Colonic mucosa (tissue), 4 donors: ENCODE measurements at regions not wholly inside any gene's neighbourhood (a gene's known extent, or its start where the extent isn't known, plus 50 kb on each side); places are given as distances from the start of the nearest gene placed in this dataset.
"Not testable (repeated sequence)": the region's sequence is repeated elsewhere in the genome, so short reads cannot be mapped to it uniquely, and the experiment has no call there.

ENCODE experiments used
- DNase-seq: peaks from one replicate; pipeline ENCODE4 v3.0.0-alpha.2; 2020
- H3K27ac ChIP-seq: fragments of 200-600 bp; one replicate; pipeline ENCODE4 v1.8.0; 2021
- H3K27me3 ChIP-seq: fragments of 200-600 bp; one replicate; pipeline ENCODE4 v1.8.0; 2021
- H3K36me3 ChIP-seq: fragments of 200-600 bp; one replicate; pipeline ENCODE4 v1.8.0; 2021
- H3K4me1 ChIP-seq: fragments of 200-600 bp; one replicate; pipeline ENCODE4 v1.8.0; 2021; ENCODE audit warnings: mild to moderate bottlenecking
- H3K4me3 ChIP-seq: fragments of 200-600 bp; one replicate; pipeline ENCODE4 v1.8.0; 2021
- H3K9ac ChIP-seq, 2 donors: one replicate each; pipeline ENCODE4 v1.7.0; 2013; ENCODE audit warnings: control low read depth in 2 of 2, low read depth in 2 of 2, low read length in 2 of 2
- H3K9me3 ChIP-seq: fragments of 200-600 bp; one replicate; pipeline ENCODE4 v1.8.0; 2021
- CTCF ChIP-seq: fragments of 200-600 bp; IDR thresholded peaks from one replicate; pipeline ENCODE4 v1.8.0; 2022; ENCODE audit warnings: antibody characterized with exemption, mild to moderate bottlenecking
- intact Hi-C: fragments of 100-400 bp; cut with DNase I; formaldehyde crosslinking; loops from one replicate; pipeline ENCODE4 v1.14.1; 2022
- donor health status: healthy.
- donor health status: DM: no; HTN: no; CAD: no.
- donor health status: DM: no; HTN: no; CAD: no.

- H3K27ac ChIP-seq: no peak overlapping the region
- H3K4me1 ChIP-seq: no peaks in the 10 kb centered on the region
- no peaks in the 10 kb centered on the region for H3K36me3 ChIP-seq
- peak; percentile 14 for DNase-seq
- no peak overlapping the region for H3K9ac ChIP-seq
- no peak overlapping the region for H3K4me3 ChIP-seq
- TF ChIP-seq CTCF: no peak
- H3K27me3 ChIP-seq: no peaks in the 10 kb centered on the region
- intact Hi-C loops: no loop called here
- no peaks in the 10 kb centered on the region for H3K9me3 ChIP-seq
Measured at GRCh38 chr17:30720013-30720471, 104.5 kb downstream of the CRLF3 start.

GRCh38 chr17:30719131-30719973, 105.1 kb downstream of the CRLF3 start:
- H3K9ac ChIP-seq, H3K4me1 ChIP-seq, intact Hi-C loops, H3K27me3 ChIP-seq, H3K9me3 ChIP-seq, H3K36me3 ChIP-seq, H3K4me3 ChIP-seq, H3K27ac ChIP-seq: not testable (repeated sequence)
- peak; percentile 76 for DNase-seq
- TF ChIP-seq CTCF: peak; percentile 53

- DNase-seq, H3K9ac ChIP-seq, H3K27me3 ChIP-seq, H3K9me3 ChIP-seq, H3K36me3 ChIP-seq, H3K4me3 ChIP-seq, H3K4me1 ChIP-seq, intact Hi-C loops, H3K27ac ChIP-seq: not testable (repeated sequence)
Measured at GRCh38 chr17:30718691-30719090, 105.8 kb downstream of the CRLF3 start.

GRCh38 chr17:30718099-30718447, 106.4 kb downstream of the CRLF3 start:
- H3K9me3 ChIP-seq, H3K9ac ChIP-seq, H3K4me3 ChIP-seq, H3K36me3 ChIP-seq, intact Hi-C loops, H3K4me1 ChIP-seq, DNase-seq, H3K27ac ChIP-seq, H3K27me3 ChIP-seq: not testable (repeated sequence)

GRCh38 chr17:30717291-30718098, 107.0 kb downstream of the CRLF3 start:
- TF ChIP-seq CTCF: no peak
- intact Hi-C loops: no loop called here
- no peak for DNase-seq

GRCh38 chr17:30716461-30717290, 107.8 kb downstream of the CRLF3 start:
- Histone ChIP-seq H3K27ac (no peak overlapping the region), H3K36me3 (no peaks in the 10 kb centered on the region), H3K27me3 (no peaks in the 10 kb centered on the region), H3K4me1 (no peaks in the 10 kb centered on the region), H3K9me3 (no peaks in the 10 kb centered on the region), H3K9ac (no peak overlapping the region), H3K4me3 (no peak overlapping the region)
- DNase-seq: no peak
- intact Hi-C loops: no loop called here
- no peak for TF ChIP-seq CTCF

More at GRCh38 chr17:30717291-30718098, 107.0 kb downstream of the CRLF3 start:
- no peak overlapping the region for H3K9ac ChIP-seq
- no peak overlapping the region for H3K4me3 ChIP-seq
- H3K27ac ChIP-seq: no peak overlapping the region
- H3K36me3 ChIP-seq: no peaks in the 10 kb centered on the region
- no peaks in the 10 kb centered on the region for H3K9me3 ChIP-seq
- H3K27me3 ChIP-seq: no peaks in the 10 kb centered on the region
- no peaks in the 10 kb centered on the region for H3K4me1 ChIP-seq
